ENCODE measurements at regions not wholly inside any gene's neighbourhood (a gene's known extent, or its start where the extent isn't known, plus 50 kb on each side); places are given as distances from the start of the nearest gene placed in this dataset.

- DNase-seq, result no peak
Observed at GRCh38 chr6:8780653-8781052, 345.3 kb upstream of the SLC35B3 start.

- no peak for DNase-seq
Observed at GRCh38 chr6:8764733-8765132, 329.4 kb upstream of the SLC35B3 start.

DNA sequence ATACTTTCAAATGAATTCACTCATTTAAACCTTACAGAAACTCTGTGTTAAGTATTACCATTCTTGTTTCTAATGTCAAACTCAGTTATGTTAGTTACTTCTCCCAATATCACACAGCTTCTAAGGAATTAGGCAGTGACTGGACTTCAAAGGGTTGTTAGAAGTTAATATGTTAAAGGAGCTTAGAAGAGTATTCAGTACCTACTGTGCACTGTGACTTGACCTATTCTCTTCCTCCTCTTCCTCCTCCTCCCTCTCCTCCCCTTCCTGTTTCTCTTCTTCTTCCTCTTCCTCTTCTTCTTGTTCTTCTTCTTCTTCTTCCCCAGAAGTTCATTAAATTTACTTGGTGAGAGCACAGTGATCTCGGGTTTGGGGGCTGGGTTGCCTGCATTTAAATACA lies 325.6 kb upstream of the SLC35B3 start:
- no peak for DNase-seq

GRCh38 chr6:8758412-8758811 lies 323.1 kb upstream of the SLC35B3 start:
- no peak for DNase-seq

GRCh38 chr6:8750627-8751026 lies 315.3 kb upstream of the SLC35B3 start:
- no peak for DNase-seq

- DNase-seq, result no peak
Observed at GRCh38 chr6:8749465-8749864, 314.1 kb upstream of the SLC35B3 start.

DNA sequence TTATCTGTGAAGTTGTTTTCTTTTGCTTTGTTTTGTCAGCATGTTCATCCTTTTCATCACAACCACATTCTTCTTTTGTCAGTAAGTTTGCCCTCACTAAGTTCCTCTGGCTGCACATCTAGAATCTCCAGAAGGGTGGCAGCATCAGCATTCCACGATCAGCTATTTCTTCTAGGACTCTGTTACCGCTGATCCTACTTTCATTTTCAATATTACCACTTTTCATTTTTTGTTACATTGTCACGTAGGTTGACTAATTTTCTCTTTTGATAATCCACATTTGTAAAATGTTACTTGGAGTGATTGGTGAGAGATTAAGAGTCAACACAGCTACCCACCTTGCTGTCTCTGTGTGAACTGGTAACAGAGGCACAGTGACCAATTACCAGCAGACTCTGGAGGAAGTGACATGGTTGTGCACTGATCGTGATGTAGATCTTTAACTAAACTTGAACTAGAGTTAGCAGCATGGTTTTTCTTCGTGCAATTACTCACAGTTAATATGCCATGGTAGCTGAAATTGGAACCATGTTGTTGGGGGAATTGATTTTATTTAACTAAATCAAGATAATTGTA lies 307.9 kb upstream of the SLC35B3 start:
- no peak for DNase-seq

GRCh38 chr6:8739454-8739853 lies 304.1 kb upstream of the SLC35B3 start:
- DNase-seq, result no peak

- no peak for DNase-seq
Observed at GRCh38 chr6:8738951-8739350, 303.6 kb upstream of the SLC35B3 start.

DNA sequence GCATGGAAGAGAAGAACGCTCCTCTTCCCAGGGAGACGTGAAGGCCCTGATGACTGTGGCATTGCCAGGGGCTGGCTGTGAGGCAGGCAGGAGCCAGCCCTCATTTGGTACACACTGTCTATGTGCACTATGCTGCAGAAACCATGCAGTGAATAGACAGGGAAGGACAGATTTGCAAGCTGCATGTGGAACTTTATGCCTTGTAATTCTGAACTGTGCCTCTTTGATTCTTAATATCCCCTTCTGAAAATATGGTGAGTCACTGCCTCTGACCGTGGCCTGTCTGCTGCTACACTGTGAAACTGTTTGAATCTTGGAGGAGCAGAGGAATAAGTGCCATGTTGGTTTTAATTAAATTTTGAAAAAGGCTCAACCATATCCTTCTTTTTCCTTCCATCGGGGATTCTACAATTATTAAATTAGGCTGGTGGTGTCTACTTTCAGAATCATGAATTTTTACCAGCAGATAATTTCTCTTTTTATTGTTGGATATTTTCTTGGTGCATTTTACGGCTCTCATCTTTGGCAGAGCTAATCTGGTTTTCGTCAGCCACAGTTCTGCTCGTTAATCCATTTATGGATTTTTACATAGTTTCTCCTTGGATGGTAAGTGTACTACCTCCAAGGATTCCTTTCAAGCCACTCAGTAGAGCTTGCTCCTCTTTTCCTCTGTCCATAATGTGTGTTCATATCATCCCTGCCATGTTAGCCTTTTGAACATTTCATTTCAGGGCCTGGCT lies 301.0 kb upstream of the SLC35B3 start:
- no peak for DNase-seq

DNA sequence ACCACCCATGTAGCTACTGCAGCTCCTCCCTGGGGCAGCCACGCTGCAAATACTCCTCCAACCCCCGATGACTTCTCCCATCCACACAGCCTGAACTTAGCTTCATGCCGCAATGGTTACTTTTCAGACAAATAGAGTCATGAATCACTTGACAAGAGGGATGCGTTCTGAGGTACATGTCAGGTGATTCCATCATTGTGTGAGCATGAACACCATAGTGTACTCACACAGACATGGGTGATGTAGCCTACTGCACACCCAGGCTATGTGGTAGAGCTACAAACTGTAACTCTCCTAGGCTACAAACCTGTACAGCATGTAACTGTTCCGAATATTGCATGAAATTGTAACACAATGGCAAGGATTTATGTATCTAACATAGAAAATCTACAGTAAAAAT lies 298.5 kb upstream of the SLC35B3 start:
- no peak for DNase-seq

DNA sequence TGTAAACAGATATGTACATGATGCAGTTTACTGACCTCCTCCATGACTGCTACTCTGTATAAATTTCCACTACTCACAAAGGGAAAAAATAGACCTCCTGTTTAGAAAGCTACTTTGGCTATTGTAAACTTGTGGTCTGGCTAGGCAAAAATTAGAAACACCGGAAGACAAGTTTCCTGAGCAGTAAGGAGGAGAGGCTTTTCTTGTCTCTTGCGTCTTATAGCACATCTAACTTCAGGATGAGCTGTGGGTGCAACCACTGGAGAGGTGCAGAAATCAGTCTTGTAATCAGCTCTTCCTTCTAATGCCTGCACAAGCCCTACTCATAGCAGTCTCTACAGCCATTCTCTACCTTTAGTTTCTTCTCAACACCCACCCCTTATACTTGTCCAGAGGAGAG lies 296.5 kb upstream of the SLC35B3 start:
- no peak for DNase-seq

DNA sequence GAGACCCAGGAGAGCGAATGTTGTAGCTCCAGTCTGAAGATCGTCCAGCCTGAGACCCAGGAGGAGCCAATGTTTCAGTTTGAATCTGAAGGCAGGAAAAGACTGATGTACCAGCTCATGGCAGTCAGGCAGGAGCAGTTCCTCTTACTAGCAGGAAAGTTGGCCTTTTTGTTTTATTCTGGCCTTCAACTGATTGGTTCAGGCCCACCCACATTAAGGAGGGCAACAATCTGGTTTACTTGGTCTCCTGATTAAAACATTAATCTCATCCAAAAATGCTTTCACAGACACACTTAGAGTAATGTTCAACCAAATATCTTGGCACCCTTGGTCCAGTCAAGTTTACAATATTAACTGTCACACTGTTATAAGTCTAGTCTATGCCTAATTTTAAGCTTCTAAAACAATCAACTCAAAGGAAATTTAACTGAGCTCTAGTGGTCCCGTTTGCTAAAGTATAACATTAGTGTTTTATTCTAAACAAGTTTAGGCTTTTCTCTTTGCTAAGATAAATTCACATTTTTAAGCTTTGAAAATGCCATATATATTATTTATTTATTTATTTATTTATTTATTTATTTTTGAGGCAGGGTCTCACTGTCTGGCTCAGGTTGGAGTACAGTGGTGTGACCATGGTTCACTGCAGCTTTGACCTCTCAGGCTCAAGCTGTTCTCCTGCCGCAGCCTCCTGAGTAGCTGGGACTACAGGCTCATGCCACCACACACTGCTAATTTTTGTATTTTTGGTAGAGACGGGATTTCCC lies 275.5 kb upstream of the SLC35B3 start:
- no peak for DNase-seq

GRCh38 chr6:8707956-8708772 lies 272.8 kb upstream of the SLC35B3 start:
- DNase-seq, result no peak

- DNase-seq, result no peak
Observed at GRCh38 chr6:8707369-8707768, 272.0 kb upstream of the SLC35B3 start.

- DNase-seq, result no peak
Observed at GRCh38 chr6:8705435-8706020, 270.2 kb upstream of the SLC35B3 start.

DNA sequence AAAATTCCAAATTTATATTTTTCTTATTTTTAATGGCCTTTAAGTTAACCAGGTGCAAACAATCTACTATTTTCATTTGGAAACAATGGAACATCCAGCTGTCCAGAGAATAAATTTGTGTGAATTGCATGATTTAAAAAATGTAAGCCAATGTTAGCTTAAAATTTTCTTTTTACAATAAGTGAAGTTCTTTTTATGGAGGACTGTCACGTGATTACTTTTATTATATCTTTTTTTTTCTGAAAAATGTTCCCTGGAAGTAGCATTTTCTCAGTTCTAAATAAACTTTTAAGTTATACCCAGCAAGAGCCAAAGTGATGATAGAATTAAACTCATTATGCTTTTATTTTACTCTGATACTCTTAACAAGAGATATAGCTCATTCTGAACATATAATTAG lies 267.7 kb upstream of the SLC35B3 start:
- no peak for DNase-seq

DNA sequence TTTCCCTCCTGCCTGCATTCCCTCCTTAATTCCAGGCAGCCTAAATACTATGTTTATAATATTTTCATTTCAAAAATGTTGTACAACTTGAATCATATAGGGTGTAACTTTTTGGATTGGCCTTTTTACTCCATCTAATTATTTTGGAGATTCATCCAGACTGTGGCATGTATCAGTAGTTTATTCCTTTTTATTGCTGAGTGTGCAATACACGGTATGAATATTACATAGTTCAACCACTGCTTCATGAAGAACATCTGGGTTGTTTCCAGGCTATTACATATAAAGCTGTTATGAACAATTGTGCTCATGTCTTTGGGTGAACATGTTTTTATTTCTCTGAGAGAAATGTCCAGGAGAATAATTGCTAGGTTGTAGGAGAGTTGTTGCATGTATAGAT lies 253.5 kb upstream of the SLC35B3 start:
- no peak for DNase-seq

DNA sequence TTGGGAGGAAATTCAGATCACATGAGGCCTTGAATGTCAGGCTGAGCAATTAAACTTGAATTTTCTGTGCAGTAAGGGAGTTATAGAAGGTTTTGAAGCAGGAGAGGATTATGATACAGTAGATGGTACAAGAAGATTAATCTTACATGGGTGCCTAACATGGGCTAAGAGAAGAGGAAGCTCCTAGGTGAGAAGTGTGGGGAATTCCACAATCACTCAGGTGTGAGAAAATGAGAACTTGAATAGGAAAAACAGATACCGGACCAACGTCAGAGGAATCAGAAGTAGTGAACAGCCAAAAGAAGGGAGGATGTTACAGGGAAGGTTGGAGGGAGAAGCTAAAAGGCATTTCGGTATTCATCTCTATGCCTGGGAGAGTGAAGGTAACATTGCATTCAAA lies 250.7 kb upstream of the SLC35B3 start:
- no peak for DNase-seq

GRCh38 chr6:8683204-8683603 lies 247.9 kb upstream of the SLC35B3 start:
- no peak for DNase-seq

DNA sequence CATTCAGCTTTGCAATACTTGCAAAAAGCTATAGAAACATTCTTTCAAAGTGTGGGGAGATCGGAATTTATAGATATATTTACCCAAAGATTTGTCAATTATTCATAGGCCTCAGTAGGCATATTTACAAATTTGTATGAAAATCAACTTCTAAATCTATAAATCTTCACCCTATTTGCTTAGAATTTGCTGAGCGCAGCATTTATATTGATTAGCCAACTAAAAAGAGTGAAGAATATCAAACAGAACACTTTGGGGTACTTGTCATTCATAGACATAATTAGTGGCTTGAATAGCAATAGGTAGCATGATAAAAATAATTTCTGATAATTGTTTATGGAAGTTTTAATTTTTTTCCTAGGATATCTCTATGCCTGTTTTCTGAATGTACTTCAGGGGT lies 244.5 kb upstream of the SLC35B3 start:
- no peak for DNase-seq

DNA sequence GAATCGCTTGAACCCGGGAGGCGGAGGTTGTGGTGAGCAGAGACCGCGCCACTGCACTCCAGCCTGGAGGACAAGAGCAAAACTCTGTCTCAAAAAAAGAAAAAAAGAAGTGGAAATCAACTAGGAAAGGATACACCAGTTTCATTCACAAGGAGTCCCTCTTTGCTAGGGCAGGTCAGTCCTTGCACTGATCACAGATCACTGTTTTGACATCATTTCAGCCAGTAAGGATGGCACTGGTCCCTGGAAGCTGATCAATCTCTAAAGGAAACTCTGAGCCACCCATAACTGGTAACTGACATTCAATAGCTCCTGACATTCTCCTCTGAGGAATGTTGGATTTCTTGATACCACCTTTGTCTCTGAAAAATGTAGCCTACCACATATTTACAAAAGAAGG lies 243.1 kb upstream of the SLC35B3 start:
- no peak for DNase-seq

- no peak for DNase-seq
Observed at GRCh38 chr6:8674126-8674525, 238.8 kb upstream of the SLC35B3 start.
